ENCODE measurements at regions not wholly inside any gene's neighbourhood (a gene's known extent, or its start where the extent isn't known, plus 50 kb on each side); places are given as distances from the start of the nearest gene placed in this dataset.

- no peak for DNase-seq
Measured at GRCh38 chr4:108398836-108399235, 221.5 kb upstream of the RPL34 start.

GRCh38 chr4:108398316-108398715 is 222.1 kb upstream of the RPL34 start:
- DNase-seq = no peak

GRCh38 chr4:108397850-108398249 is 222.5 kb upstream of the RPL34 start:
- DNase-seq = no peak

- no peak for DNase-seq
Measured at GRCh38 chr4:108396900-108397497, 223.4 kb upstream of the RPL34 start.

- no peak for DNase-seq
Measured at GRCh38 chr4:108395786-108396185, 224.6 kb upstream of the RPL34 start.

GRCh38 chr4:108393890-108394472 is 225.2 kb upstream of the LEF1 start:
- no peak for DNase-seq

- no peak for DNase-seq
Measured at GRCh38 chr4:108391701-108392455, 223.1 kb upstream of the LEF1 start.

- no peak for DNase-seq
Measured at GRCh38 chr4:108385076-108385475, 216.3 kb upstream of the LEF1 start.

GRCh38 chr4:108384544-108384943 is 215.8 kb upstream of the LEF1 start:
- no peak for DNase-seq

- no peak for DNase-seq
Measured at GRCh38 chr4:108383157-108383556, 214.4 kb upstream of the LEF1 start.

GRCh38 chr4:108382751-108383150 is 214.0 kb upstream of the LEF1 start:
- DNase-seq = no peak

- no peak for DNase-seq
Measured at GRCh38 chr4:108378164-108378563, 209.4 kb upstream of the LEF1 start.

- no peak for DNase-seq
Measured at GRCh38 chr4:108377021-108377420, 208.3 kb upstream of the LEF1 start.

- DNase-seq = no peak
Measured at GRCh38 chr4:108375434-108375833, 206.7 kb upstream of the LEF1 start.

- no peak for DNase-seq
Measured at GRCh38 chr4:108372681-108373080, 203.9 kb upstream of the LEF1 start.

- no peak for DNase-seq
Measured at GRCh38 chr4:108371282-108371681, 202.6 kb upstream of the LEF1 start.

- no peak for DNase-seq
Measured at GRCh38 chr4:108370291-108371141, 201.8 kb upstream of the LEF1 start.

- no peak for DNase-seq
Measured at GRCh38 chr4:108369035-108369655, 200.4 kb upstream of the LEF1 start.

GRCh38 chr4:108367751-108368150 is 199.0 kb upstream of the LEF1 start:
- no peak for DNase-seq

GRCh38 chr4:108366716-108367115 is 198.0 kb upstream of the LEF1 start:
- no peak for DNase-seq

- DNase-seq = no peak
Measured at GRCh38 chr4:108365551-108365950, 196.8 kb upstream of the LEF1 start.

GRCh38 chr4:108361886-108362285 is 193.2 kb upstream of the LEF1 start:
- DNase-seq = no peak

GRCh38 chr4:108361446-108361820 is 192.7 kb upstream of the LEF1 start:
- DNase-seq = no peak
